HG02623 (cell line): ENCODE measurements at regions not wholly inside any gene's neighbourhood (a gene's known extent, or its start where the extent isn't known, plus 50 kb on each side); places are given as distances from the start of the nearest gene placed in this dataset.
"Not testable (repeated sequence)": the region's sequence is repeated elsewhere in the genome, so short reads cannot be mapped to it uniquely, and the experiment has no call there.

Source experiments
- ATAC-seq: cut with Tn5 transposase; IDR thresholded peaks from one replicate; pipeline ENCODE4 v1.9.1; 2021; ENCODE audit warnings: moderate library complexity; ENCODE audit not compliant: unreplicated experiment

- ATAC-seq: no peak
Observed at GRCh38 chrX:63581906-63582305, 203.1 kb downstream of the ARHGEF9 start.

- ATAC-seq: no peak
Observed at GRCh38 chrX:63581398-63581797, 203.6 kb downstream of the ARHGEF9 start.

- ATAC-seq: no peak
Observed at GRCh38 chrX:63576533-63576932, 208.5 kb downstream of the ARHGEF9 start.

- not testable (repeated sequence) for ATAC-seq
Observed at GRCh38 chrX:63575700-63576099, 209.3 kb downstream of the ARHGEF9 start.

GRCh38 chrX:63566856-63567255 is 215.7 kb upstream of the SPIN4 start:
- no peak for ATAC-seq

- ATAC-seq: no peak
Observed at GRCh38 chrX:63561425-63561824, 210.3 kb upstream of the SPIN4 start.

GRCh38 chrX:63560601-63561218 is 209.6 kb upstream of the SPIN4 start:
- peak; percentile 99 for ATAC-seq

GRCh38 chrX:63551856-63552255 is 200.7 kb upstream of the SPIN4 start:
- ATAC-seq: no peak

- ATAC-seq: no peak
Observed at GRCh38 chrX:63530654-63531053, 179.5 kb upstream of the SPIN4 start.

- no peak for ATAC-seq
Observed at GRCh38 chrX:63529961-63530360, 178.8 kb upstream of the SPIN4 start.

GRCh38 chrX:63526863-63527262 is 175.7 kb upstream of the SPIN4 start:
- ATAC-seq: no peak

GRCh38 chrX:63525491-63525890 is 174.4 kb upstream of the SPIN4 start:
- ATAC-seq: no peak

- ATAC-seq: not testable (repeated sequence)
Observed at GRCh38 chrX:63519368-63519767, 168.2 kb upstream of the SPIN4 start.

GRCh38 chrX:63514569-63515080 is 163.5 kb upstream of the SPIN4 start:
- no peak for ATAC-seq

GRCh38 chrX:63513825-63514568 is 162.9 kb upstream of the SPIN4 start:
- no peak for ATAC-seq

- ATAC-seq: no peak
Observed at GRCh38 chrX:63511361-63511760, 160.2 kb upstream of the SPIN4 start.

- ATAC-seq: no peak
Observed at GRCh38 chrX:63508668-63509067, 157.5 kb upstream of the SPIN4 start.

- ATAC-seq: no peak
Observed at GRCh38 chrX:63506320-63506719, 155.2 kb upstream of the SPIN4 start.

- ATAC-seq: no peak
Observed at GRCh38 chrX:63503541-63503940, 152.4 kb upstream of the SPIN4 start.

- no peak for ATAC-seq
Observed at GRCh38 chrX:63488546-63489373, 137.6 kb upstream of the SPIN4 start.

GRCh38 chrX:63475200-63475599 is 124.1 kb upstream of the SPIN4 start:
- ATAC-seq: no peak

GRCh38 chrX:63471004-63471403 is 119.9 kb upstream of the SPIN4 start:
- no peak for ATAC-seq
